Natural killer cell treated with Interleukin-12 subunit alpha and Interleukin-12 subunit beta and Interleukin-15 and Interleukin-18, amount 100 ng/mL, for 72 hours (primary cell): ENCODE measurements at regions not wholly inside any gene's neighbourhood (a gene's known extent, or its start where the extent isn't known, plus 50 kb on each side); places are given as distances from the start of the nearest gene placed in this dataset.

Experiments used
- ATAC-seq, 2 donors: fragments of 150-1000 bp; cut with Tn5 transposase in 1 of 2; sonication (Bioruptor Pico), chemical (Tn5 transposase) in 1 of 2; 2 replicates each; pipeline ENCODE4 v1.10.0; 2021
- DNase-seq: peaks from one replicate; pipeline ENCODE4 v3.0.0; 2022; ENCODE audit warnings: low spot score
- H3K27ac Mint-ChIP-seq, 2 donors: 1 replicate in 1 of 2; 2 replicates in 1 of 2; pipeline ENCODE4 v1.8.0; 2022; ENCODE audit warnings: mixed read lengths in 2 of 2, mild to moderate bottlenecking in 1 of 2, moderate library complexity in 1 of 2
- H3K27me3 Mint-ChIP-seq, 2 donors: 1 replicate in 1 of 2; 2 replicates in 1 of 2; pipeline ENCODE4 v1.8.0; 2022; ENCODE audit warnings: mixed read lengths in 2 of 2
- H3K36me3 Mint-ChIP-seq: one replicate; pipeline ENCODE4 v1.8.0; 2022; ENCODE audit warnings: mixed read lengths
- H3K4me1 Mint-ChIP-seq, 2 donors: 1 replicate in 1 of 2; 2 replicates in 1 of 2; pipeline ENCODE4 v1.8.0; 2022; ENCODE audit warnings: low read depth in 2 of 2, mixed read lengths in 2 of 2, mild to moderate bottlenecking in 1 of 2
- H3K4me3 Mint-ChIP-seq: one replicate; pipeline ENCODE4 v1.8.0; 2022; ENCODE audit warnings: mixed read lengths
- H3K9me3 Mint-ChIP-seq: 2 replicates; pipeline ENCODE4 v1.8.0; 2022; ENCODE audit warnings: mixed read lengths

GRCh38 chr2:56713161-56713676 is 529.4 kb downstream of the CCDC85A start:
- Mint-ChIP-seq H3K36me3 (peaks cover 5% of the 10 kb centered on the region), H3K27me3 (no peaks in the 10 kb centered on the region), H3K4me3 (no peak overlapping the region), H3K4me1 (no peaks in the 10 kb centered on the region), H3K27ac (no peak overlapping the region), H3K9me3 (peaks cover 18% of the 10 kb centered on the region)
- DNase-seq (no peak), ATAC-seq (no peak)

GRCh38 chr2:56713978-56714377 is 530.2 kb downstream of the CCDC85A start:
- ATAC-seq (no peak), DNase-seq (no peak)
- H3K4me3 Mint-ChIP-seq: no peak overlapping the region
- no peaks in the 10 kb centered on the region for H3K27me3 Mint-ChIP-seq
- H3K36me3 Mint-ChIP-seq: peaks cover 5% of the 10 kb centered on the region
- H3K4me1 Mint-ChIP-seq: no peaks in the 10 kb centered on the region
- no peak overlapping the region for H3K27ac Mint-ChIP-seq
- H3K9me3 Mint-ChIP-seq: peaks cover 13% of the 10 kb centered on the region

GRCh38 chr2:56714400-56714799 is 530.6 kb downstream of the CCDC85A start:
- H3K4me3 Mint-ChIP-seq: no peak overlapping the region
- no peaks in the 10 kb centered on the region for H3K4me1 Mint-ChIP-seq
- no peak for ATAC-seq
- H3K27ac Mint-ChIP-seq: no peak overlapping the region
- H3K9me3 Mint-ChIP-seq: peaks cover 11% of the 10 kb centered on the region
- H3K27me3 Mint-ChIP-seq: no peaks in the 10 kb centered on the region
- peaks cover 7% of the 10 kb centered on the region for H3K36me3 Mint-ChIP-seq
- no peak for DNase-seq

GRCh38 chr2:56715683-56716082 is 531.9 kb downstream of the CCDC85A start:
- DNase-seq (no peak), ATAC-seq (no peak)
- H3K27me3 Mint-ChIP-seq: no peaks in the 10 kb centered on the region
- H3K36me3 Mint-ChIP-seq: peaks cover 11% of the 10 kb centered on the region
- H3K4me3 Mint-ChIP-seq: no peak overlapping the region
- H3K4me1 Mint-ChIP-seq: no peaks in the 10 kb centered on the region
- peaks cover 17% of the 10 kb centered on the region for H3K9me3 Mint-ChIP-seq
- no peak overlapping the region for H3K27ac Mint-ChIP-seq

- DNase-seq (no peak), ATAC-seq (no peak)
- Mint-ChIP-seq H3K9me3 (peaks cover 10% of the 10 kb centered on the region), H3K4me1 (no peaks in the 10 kb centered on the region), H3K36me3 (peaks cover 6% of the 10 kb centered on the region), H3K27me3 (no peaks in the 10 kb centered on the region), H3K4me3 (no peak overlapping the region), H3K27ac (no peak overlapping the region)
Measured at GRCh38 chr2:56718413-56718812, 534.6 kb downstream of the CCDC85A start.

- H3K4me1 Mint-ChIP-seq: no peaks in the 10 kb centered on the region
- H3K36me3 Mint-ChIP-seq: no peaks in the 10 kb centered on the region
- ATAC-seq (no peak), DNase-seq (no peak)
- peaks cover 19% of the 10 kb centered on the region for H3K9me3 Mint-ChIP-seq
- no peak overlapping the region for H3K27ac Mint-ChIP-seq
- no peak overlapping the region for H3K4me3 Mint-ChIP-seq
- H3K27me3 Mint-ChIP-seq: no peaks in the 10 kb centered on the region
Measured at GRCh38 chr2:56729212-56729611, 545.4 kb downstream of the CCDC85A start.

- no peak for DNase-seq
- Mint-ChIP-seq H3K4me1 (no peaks in the 10 kb centered on the region), H3K27ac (no peak overlapping the region), H3K9me3 (peaks cover 17% of the 10 kb centered on the region), H3K36me3 (no peaks in the 10 kb centered on the region), H3K4me3 (no peak overlapping the region), H3K27me3 (no peaks in the 10 kb centered on the region)
- no peak for ATAC-seq
Measured at GRCh38 chr2:56732946-56733345, 549.2 kb downstream of the CCDC85A start.

- Mint-ChIP-seq H3K27me3 (no peaks in the 10 kb centered on the region), H3K27ac (no peak overlapping the region), H3K4me3 (no peak overlapping the region), H3K9me3 (peaks cover 15% of the 10 kb centered on the region), H3K36me3 (no peaks in the 10 kb centered on the region), H3K4me1 (no peaks in the 10 kb centered on the region)
- no peak for DNase-seq
- ATAC-seq: no peak
Measured at GRCh38 chr2:56739413-56739812, 555.6 kb downstream of the CCDC85A start.

GRCh38 chr2:56741601-56742102 is 557.9 kb downstream of the CCDC85A start:
- no peaks in the 10 kb centered on the region for H3K4me1 Mint-ChIP-seq
- DNase-seq (no peak), ATAC-seq (no peak)
- H3K36me3 Mint-ChIP-seq: no peaks in the 10 kb centered on the region
- H3K27me3 Mint-ChIP-seq: no peaks in the 10 kb centered on the region
- no peak overlapping the region for H3K27ac Mint-ChIP-seq
- peaks cover 11% of the 10 kb centered on the region for H3K9me3 Mint-ChIP-seq
- no peak overlapping the region for H3K4me3 Mint-ChIP-seq

GRCh38 chr2:56743807-56744206 is 560.0 kb downstream of the CCDC85A start:
- H3K27me3 Mint-ChIP-seq: no peaks in the 10 kb centered on the region
- ATAC-seq: no peak
- no peaks in the 10 kb centered on the region for H3K4me1 Mint-ChIP-seq
- H3K4me3 Mint-ChIP-seq: no peak overlapping the region
- DNase-seq: no peak
- peaks cover 11% of the 10 kb centered on the region for H3K9me3 Mint-ChIP-seq
- no peak overlapping the region for H3K27ac Mint-ChIP-seq
- no peaks in the 10 kb centered on the region for H3K36me3 Mint-ChIP-seq

GRCh38 chr2:56749152-56749752 is 565.5 kb downstream of the CCDC85A start:
- no peaks in the 10 kb centered on the region for H3K27me3 Mint-ChIP-seq
- H3K9me3 Mint-ChIP-seq: peaks cover 4% of the 10 kb centered on the region
- no peak overlapping the region for H3K4me3 Mint-ChIP-seq
- DNase-seq: no peak
- H3K4me1 Mint-ChIP-seq: no peaks in the 10 kb centered on the region
- no peak for ATAC-seq
- no peaks in the 10 kb centered on the region for H3K36me3 Mint-ChIP-seq
- H3K27ac Mint-ChIP-seq: no peak overlapping the region

- peaks cover 13% of the 10 kb centered on the region for H3K9me3 Mint-ChIP-seq
- no peak overlapping the region for H3K27ac Mint-ChIP-seq
- ATAC-seq: no peak
- no peak for DNase-seq
- no peaks in the 10 kb centered on the region for H3K36me3 Mint-ChIP-seq
- H3K4me3 Mint-ChIP-seq: no peak overlapping the region
- no peaks in the 10 kb centered on the region for H3K4me1 Mint-ChIP-seq
- no peaks in the 10 kb centered on the region for H3K27me3 Mint-ChIP-seq
Measured at GRCh38 chr2:56753182-56753581, 569.4 kb downstream of the CCDC85A start.

- Mint-ChIP-seq H3K36me3 (no peaks in the 10 kb centered on the region), H3K4me1 (no peaks in the 10 kb centered on the region), H3K27ac (no peak overlapping the region), H3K27me3 (no peaks in the 10 kb centered on the region), H3K9me3 (peaks cover 13% of the 10 kb centered on the region), H3K4me3 (no peak overlapping the region)
- ATAC-seq (no peak), DNase-seq (no peak)
Measured at GRCh38 chr2:56754066-56754615, 570.4 kb downstream of the CCDC85A start.

- Mint-ChIP-seq H3K27me3 (no peaks in the 10 kb centered on the region), H3K27ac (no peak overlapping the region), H3K36me3 (no peaks in the 10 kb centered on the region), H3K4me1 (no peaks in the 10 kb centered on the region), H3K4me3 (no peak overlapping the region), H3K9me3 (peaks cover 13% of the 10 kb centered on the region)
- no peak for ATAC-seq
- DNase-seq: no peak
Measured at GRCh38 chr2:56754627-56755026, 570.8 kb downstream of the CCDC85A start.
